Left lung (tissue), 4 donors: ENCODE measurements at regions not wholly inside any gene's neighbourhood (a gene's known extent, or its start where the extent isn't known, plus 50 kb on each side); places are given as distances from the start of the nearest gene placed in this dataset.
A peak's percentile ranks its signal among the peaks of the same experiment; 100 is the strongest.

Experiments used
- ATAC-seq: fragments of 200-7000 bp; cut with Tn5 transposase; one replicate; pipeline ENCODE4 v1.9.1; 2020; ENCODE audit warnings: moderate library complexity
- DNase-seq, 4 donors: peaks; one replicate each; pipeline ENCODE4 v3.0.0-alpha.2; 2013 to 2020
- H3K27ac ChIP-seq, 2 donors: fragments of 200-600 bp; sonication (generic) in 1 of 2; one replicate each; pipeline versions ENCODE4 v1.5.0 to v1.8.0; 2020 to 2021
- H3K27me3 ChIP-seq, 2 donors: fragments of 200-600 bp; sonication (generic) in 1 of 2; one replicate each; pipeline versions ENCODE4 v1.5.0 to v1.8.0; 2020 to 2021
- H3K36me3 ChIP-seq, 2 donors: fragments of 200-600 bp; sonication (generic) in 1 of 2; one replicate each; pipeline versions ENCODE4 v1.5.0 to v1.8.0; 2020 to 2021
- H3K4me1 ChIP-seq, 2 donors: fragments of 200-600 bp; one replicate each; pipeline ENCODE4 v1.8.0; 2021
- H3K4me3 ChIP-seq, 2 donors: fragments of 200-600 bp; sonication (generic) in 1 of 2; one replicate each; pipeline versions ENCODE4 v1.5.0 to v1.8.0; 2020 to 2021; ENCODE audit warnings: mild to moderate bottlenecking in 1 of 2
- H3K9me3 ChIP-seq, 2 donors: fragments of 200-600 bp; sonication (generic) in 1 of 2; one replicate each; pipeline versions ENCODE4 v1.5.0 to v1.8.0; 2020 to 2021
- CTCF ChIP-seq, 2 donors: fragments of 200-600 bp; sonication (generic) in 1 of 2; IDR thresholded peaks; one replicate each; pipeline versions ENCODE4 v1.5.0 to v1.8.0; 2021; ENCODE audit warnings: antibody characterized with exemption in 2 of 2
- intact Hi-C, 2 donors: fragments of 100-400 bp; cut with DNase I; formaldehyde crosslinking; loops; one replicate each; pipeline versions ENCODE4 v1.11.2 to v1.14.2; 2022
- donor health status: DM: no; HTN: yes; CAD: no.
- donor health status: DM: no; HTN: no; CAD: no.

- Histone ChIP-seq H3K9me3 (no peaks in the 10 kb centered on the region), H3K27me3 (peaks cover 0 to 24% of the 10 kb centered on the region in 2 donors), H3K4me3 (no peak overlapping the region), H3K36me3 (no peaks in the 10 kb centered on the region), H3K27ac (no peak overlapping the region), H3K4me1 (no peaks in the 10 kb centered on the region)
- ATAC-seq: no peak
- no peak for DNase-seq
- intact Hi-C loops: no loop called here
- TF ChIP-seq CTCF (IDR thresholded peaks at IDR 0.05): no peak
Observed at GRCh38 chr17:77535892-77536291, 395.1 kb downstream of the SEC14L1 start.

GRCh38 chr17:77537566-77537965, 396.8 kb downstream of the SEC14L1 start:
- intact Hi-C loops: no loop called here
- no peak for ATAC-seq
- H3K4me3 ChIP-seq: no peak overlapping the region
- no peak for TF ChIP-seq CTCF (IDR thresholded peaks at IDR 0.05)
- no peaks in the 10 kb centered on the region for H3K9me3 ChIP-seq
- no peaks in the 10 kb centered on the region for H3K36me3 ChIP-seq
- no peak for DNase-seq
- H3K4me1 ChIP-seq: peaks cover 0 to 4% of the 10 kb centered on the region in 2 donors
- peaks cover 0 to 33% of the 10 kb centered on the region in 2 donors for H3K27me3 ChIP-seq
- H3K27ac ChIP-seq: no peak overlapping the region

GRCh38 chr17:77540531-77540930, 399.8 kb downstream of the SEC14L1 start:
- Histone ChIP-seq H3K36me3 (no peaks in the 10 kb centered on the region), H3K27me3 (peaks cover 0 to 27% of the 10 kb centered on the region in 2 donors), H3K27ac (no peak overlapping the region), H3K4me3 (no peak overlapping the region), H3K9me3 (no peaks in the 10 kb centered on the region), H3K4me1 (peaks cover 0 to 4% of the 10 kb centered on the region in 2 donors)
- no peak for TF ChIP-seq CTCF (IDR thresholded peaks at IDR 0.05)
- ATAC-seq (no peak), DNase-seq (no peak)
- intact Hi-C loops: no loop called here

GRCh38 chr17:77540975-77541374, 400.2 kb downstream of the SEC14L1 start:
- Histone ChIP-seq H3K9me3 (no peaks in the 10 kb centered on the region), H3K4me3 (no peak overlapping the region), H3K27me3 (peaks cover 0 to 26% of the 10 kb centered on the region in 2 donors), H3K36me3 (no peaks in the 10 kb centered on the region), H3K4me1 (peaks cover 0 to 4% of the 10 kb centered on the region in 2 donors), H3K27ac (no peak overlapping the region)
- ATAC-seq (no peak), DNase-seq (no peak)
- intact Hi-C loops: no loop called here
- TF ChIP-seq CTCF (IDR thresholded peaks at IDR 0.05): no peak

GRCh38 chr17:77542011-77542410, 401.2 kb downstream of the SEC14L1 start:
- peak in 1 of 4 donors; percentile 72 for DNase-seq
- intact Hi-C loops: no loop called here
- no peak for TF ChIP-seq CTCF (IDR thresholded peaks at IDR 0.05)
- Histone ChIP-seq H3K9me3 (no peaks in the 10 kb centered on the region), H3K36me3 (no peaks in the 10 kb centered on the region), H3K4me1 (peaks cover 0 to 4% of the 10 kb centered on the region in 2 donors), H3K27me3 (peaks cover 0 to 32% of the 10 kb centered on the region in 2 donors), H3K27ac (no peak overlapping the region), H3K4me3 (no peak overlapping the region)
- peak; percentile 44 for ATAC-seq
